CD4-positive, alpha-beta T cell (primary cell): ENCODE measurements at regions not wholly inside any gene's neighbourhood (a gene's known extent, or its start where the extent isn't known, plus 50 kb on each side); places are given as distances from the start of the nearest gene placed in this dataset.

Experiments
- ATAC-seq: fragments of 200-7000 bp; cut with Tn5 transposase; one replicate; pipeline ENCODE4 v1.10.0; 2022; ENCODE audit warnings: mild to moderate bottlenecking; ENCODE audit not compliant: poor library complexity
- CTCF ChIA-PET: fragments of 350-600 bp; sonication (Branson Sonifier 250); formaldehyde crosslinking; loops from one replicate; lab custom pipeline; 2021; ENCODE audit warnings: antibody characterized with exemption, inconsistent platforms; lab: Charles Lee
- POLR2A ChIA-PET: fragments of 350-600 bp; sonication (Branson Sonifier 250); formaldehyde crosslinking; loops from one replicate; lab custom pipeline; 2021; ENCODE audit warnings: antibody characterized with exemption, inconsistent platforms; lab: Charles Lee
- DNase-seq, 14 experiments: peaks; one replicate each; pipeline ENCODE4 v3.0.0-alpha.2; 2013 to 2020; ENCODE audit warnings: mixed read lengths in 2 of 14
- H3K27ac ChIP-seq, 2 donors: one replicate each; pipeline versions ENCODE4 v1.5.1 to v1.7.0; 2013; ENCODE audit warnings: low read length in 2 of 2, low read depth in 1 of 2, mild to moderate bottlenecking in 1 of 2
- H3K27me3 ChIP-seq, 2 experiments: 1 replicate in 1 of 2; 2 replicates in 1 of 2; pipeline versions ENCODE4 v1.6.1 to v1.7.0; 2013; ENCODE audit warnings: low read length in 2 of 2, control low read depth in 1 of 2, mild to moderate bottlenecking in 1 of 2, moderate library complexity in 1 of 2; ENCODE audit not compliant: insufficient read depth in 2 of 2, control insufficient read depth in 1 of 2
- H3K36me3 ChIP-seq: one replicate; pipeline ENCODE4 v1.6.1; 2013; ENCODE audit warnings: low read length, control low read depth; ENCODE audit not compliant: insufficient read depth
- H3K4me1 ChIP-seq: one replicate; pipeline ENCODE4 v1.6.1; 2013; ENCODE audit warnings: low read length, control low read depth; ENCODE audit not compliant: insufficient read depth
- H3K4me3 ChIP-seq: one replicate; pipeline ENCODE4 v1.5.1; 2013; ENCODE audit warnings: mild to moderate bottlenecking, low read length, moderate library complexity
- H3K9me3 ChIP-seq, 2 experiments: 1 replicate in 1 of 2; 2 replicates in 1 of 2; pipeline versions ENCODE4 v1.6.1 to v1.7.0; 2013; ENCODE audit warnings: low read length in 2 of 2, mild to moderate bottlenecking in 2 of 2, control low read depth in 1 of 2, moderate library complexity in 1 of 2; ENCODE audit not compliant: control insufficient read depth in 1 of 2, insufficient read depth in 1 of 2
- H3K27ac Mint-ChIP-seq: one replicate; pipeline ENCODE4 v1.8.0; 2020; ENCODE audit warnings: mixed read lengths
- H3K27me3 Mint-ChIP-seq: one replicate; pipeline ENCODE4 v1.8.0; 2021; ENCODE audit warnings: mixed read lengths
- H3K36me3 Mint-ChIP-seq: one replicate; pipeline ENCODE4 v1.8.0; 2021; ENCODE audit warnings: low read depth, mixed read lengths
- H3K4me1 Mint-ChIP-seq: one replicate; pipeline ENCODE4 v1.8.0; 2021; ENCODE audit warnings: low read depth, mixed read lengths
- H3K4me3 Mint-ChIP-seq: one replicate; pipeline ENCODE4 v1.8.0; 2020; ENCODE audit warnings: mild to moderate bottlenecking, mixed read lengths
- H3K9me3 Mint-ChIP-seq: one replicate; pipeline ENCODE4 v1.8.0; 2020; ENCODE audit warnings: mixed read lengths
- intact Hi-C, 2 experiments: fragments of 100-400 bp; cut with DNase I in 1 of 2; cut with micrococcal nuclease in 1 of 2; formaldehyde crosslinking; loops; one replicate each; pipeline versions ENCODE4 v1.15.1 to v1.9.0; 2023 to 2025; cut with DNase I, micrococcal nuclease
- TF ChIP-seq, protein P1 (sequence below): fragments of 200-600 bp; IDR thresholded peaks from one replicate; pipeline ENCODE4 v1.8.0; 2022; ENCODE audit warnings: antibody characterized with exemption, mild to moderate bottlenecking

DNA sequence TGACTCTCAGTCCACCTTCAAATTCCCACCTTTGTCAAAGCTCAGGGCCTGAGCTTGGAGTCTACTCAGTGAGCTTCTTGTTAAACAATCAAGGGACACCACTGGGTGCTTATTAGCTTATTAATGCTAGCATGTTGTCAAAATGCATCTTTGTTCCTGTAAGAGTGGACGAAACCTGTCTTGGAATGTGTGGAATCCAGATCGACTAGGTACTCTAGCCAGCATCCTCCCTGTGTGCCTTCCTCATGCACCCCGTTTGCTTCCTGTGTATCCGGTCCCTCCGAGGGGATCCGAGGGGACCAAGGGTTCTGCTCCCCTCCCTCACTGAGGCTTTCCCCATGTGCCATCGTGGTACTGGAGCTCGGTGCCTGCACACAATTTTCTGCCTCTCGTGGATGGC lies 75.7 kb upstream of the UBE3A start:
- POLR2A ChIA-PET = no interaction called here
- ATAC-seq = no peak
- CTCF ChIA-PET = no interaction called here
- no peak overlapping the region for H3K4me3 ChIP-seq
- H3K36me3 ChIP-seq = no peaks in the 10 kb centered on the region
- Mint-ChIP-seq H3K9me3 (peaks cover 2% of the 10 kb centered on the region), H3K4me1 (no peaks in the 10 kb centered on the region), H3K4me3 (no peak overlapping the region), H3K27ac (no peak overlapping the region), H3K36me3 (no peaks in the 10 kb centered on the region), H3K27me3 (peaks cover 4% of the 10 kb centered on the region)
- TF ChIP-seq, protein P1, sequence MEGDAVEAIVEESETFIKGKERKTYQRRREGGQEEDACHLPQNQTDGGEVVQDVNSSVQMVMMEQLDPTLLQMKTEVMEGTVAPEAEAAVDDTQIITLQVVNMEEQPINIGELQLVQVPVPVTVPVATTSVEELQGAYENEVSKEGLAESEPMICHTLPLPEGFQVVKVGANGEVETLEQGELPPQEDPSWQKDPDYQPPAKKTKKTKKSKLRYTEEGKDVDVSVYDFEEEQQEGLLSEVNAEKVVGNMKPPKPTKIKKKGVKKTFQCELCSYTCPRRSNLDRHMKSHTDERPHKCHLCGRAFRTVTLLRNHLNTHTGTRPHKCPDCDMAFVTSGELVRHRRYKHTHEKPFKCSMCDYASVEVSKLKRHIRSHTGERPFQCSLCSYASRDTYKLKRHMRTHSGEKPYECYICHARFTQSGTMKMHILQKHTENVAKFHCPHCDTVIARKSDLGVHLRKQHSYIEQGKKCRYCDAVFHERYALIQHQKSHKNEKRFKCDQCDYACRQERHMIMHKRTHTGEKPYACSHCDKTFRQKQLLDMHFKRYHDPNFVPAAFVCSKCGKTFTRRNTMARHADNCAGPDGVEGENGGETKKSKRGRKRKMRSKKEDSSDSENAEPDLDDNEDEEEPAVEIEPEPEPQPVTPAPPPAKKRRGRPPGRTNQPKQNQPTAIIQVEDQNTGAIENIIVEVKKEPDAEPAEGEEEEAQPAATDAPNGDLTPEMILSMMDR = no peak
- no peaks in the 10 kb centered on the region for H3K27me3 ChIP-seq
- intact Hi-C loops = no loop called here
- H3K4me1 ChIP-seq = no peaks in the 10 kb centered on the region
- H3K27ac ChIP-seq = no peak overlapping the region
- no peak for DNase-seq
- H3K9me3 ChIP-seq = no peaks in the 10 kb centered on the region

DNA sequence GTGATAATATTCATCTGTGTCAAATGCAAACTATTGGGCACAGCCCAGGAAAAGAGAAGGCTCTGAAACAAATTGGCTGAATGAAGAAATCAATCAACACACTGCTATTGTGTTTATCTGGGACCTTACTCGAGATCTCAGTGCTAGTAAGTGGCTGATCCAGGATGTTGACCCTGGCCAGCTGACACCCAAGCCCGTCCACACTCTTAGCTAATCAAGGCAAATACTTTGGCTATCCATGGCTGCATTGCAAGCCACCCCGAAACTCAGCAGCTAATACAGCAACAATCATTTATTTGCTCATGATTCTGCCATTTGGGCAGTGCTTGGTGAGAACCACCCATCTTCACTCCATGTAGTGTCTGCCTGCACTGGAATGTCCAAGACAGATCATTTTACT lies 74.1 kb upstream of the UBE3A start:
- no peaks in the 10 kb centered on the region for H3K27me3 ChIP-seq
- Mint-ChIP-seq H3K4me1 (no peaks in the 10 kb centered on the region), H3K36me3 (no peaks in the 10 kb centered on the region), H3K27me3 (peaks cover 8% of the 10 kb centered on the region), H3K27ac (no peak overlapping the region), H3K9me3 (no peaks in the 10 kb centered on the region), H3K4me3 (no peak overlapping the region)
- H3K36me3 ChIP-seq = no peaks in the 10 kb centered on the region
- H3K9me3 ChIP-seq = no peaks in the 10 kb centered on the region
- ChIA-PET CTCF (no interaction called here), POLR2A (no interaction called here)
- no peak overlapping the region for H3K4me3 ChIP-seq
- no peak for DNase-seq
- TF ChIP-seq, protein P1 = no peak
- intact Hi-C loops = no loop called here
- no peak for ATAC-seq
- H3K4me1 ChIP-seq = no peaks in the 10 kb centered on the region
- H3K27ac ChIP-seq = no peak overlapping the region

DNA sequence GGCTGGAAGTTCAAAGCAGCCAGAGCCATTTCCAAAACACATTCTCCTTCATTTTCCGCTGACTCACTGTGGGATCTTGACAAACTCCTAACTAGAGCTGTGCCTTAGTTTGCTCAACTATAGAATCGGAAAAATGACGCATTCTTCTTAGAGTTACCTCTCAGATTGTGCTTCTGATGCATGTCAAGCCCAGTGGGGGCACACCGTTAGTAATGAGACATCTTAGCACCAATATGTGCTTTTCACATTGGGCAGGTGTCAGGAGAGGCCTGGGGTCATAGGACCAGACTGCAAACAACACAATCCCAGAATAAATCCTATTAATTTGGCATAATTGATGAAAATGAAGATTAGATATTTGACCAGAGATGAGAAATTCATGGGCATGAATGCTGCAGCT lies 71.3 kb upstream of the UBE3A start:
- Mint-ChIP-seq H3K4me3 (no peak overlapping the region), H3K27me3 (peaks cover 13% of the 10 kb centered on the region), H3K4me1 (no peaks in the 10 kb centered on the region), H3K27ac (no peak overlapping the region), H3K9me3 (no peaks in the 10 kb centered on the region), H3K36me3 (no peaks in the 10 kb centered on the region)
- CTCF ChIA-PET = no interaction called here
- H3K36me3 ChIP-seq = no peaks in the 10 kb centered on the region
- POLR2A ChIA-PET = no interaction called here
- no peak overlapping the region for H3K27ac ChIP-seq
- no peaks in the 10 kb centered on the region for H3K27me3 ChIP-seq
- ATAC-seq (no peak), DNase-seq (no peak)
- H3K4me1 ChIP-seq = no peaks in the 10 kb centered on the region
- TF ChIP-seq, protein P1 = no peak
- no peaks in the 10 kb centered on the region for H3K9me3 ChIP-seq
- intact Hi-C loops = no loop called here
- H3K4me3 ChIP-seq = no peak overlapping the region
